ENCODE measurements at regions not wholly inside any gene's neighbourhood (a gene's known extent, or its start where the extent isn't known, plus 50 kb on each side); places are given as distances from the start of the nearest gene placed in this dataset.

DNA sequence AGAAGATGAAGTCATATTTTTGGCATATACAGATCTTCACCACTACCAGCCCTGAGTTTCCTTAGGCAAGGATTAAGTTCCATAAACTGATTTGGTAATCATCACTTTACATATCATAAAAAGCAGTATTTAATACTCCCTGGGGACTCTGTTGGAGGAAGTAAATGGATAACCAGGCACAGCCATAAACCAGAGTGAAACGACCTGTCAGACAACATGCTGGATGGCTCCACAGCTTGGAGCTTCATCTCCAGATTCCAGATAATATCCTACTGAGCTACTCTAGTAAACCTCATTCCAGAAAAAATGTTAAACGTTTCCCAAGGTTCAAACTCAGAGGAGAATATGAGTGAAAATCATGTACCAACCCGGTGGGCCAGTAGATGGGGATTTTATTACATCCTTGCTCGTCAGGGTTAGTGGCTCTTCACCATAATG, 109.2 kb downstream of the BASP1 start:
- Histone ChIP-seq H3K9me3 (ENCODE audit: low read depth) (no peaks in the 10 kb centered on the region), H3K36me3 (no peaks in the 10 kb centered on the region), H3K27me3 (no peaks in the 10 kb centered on the region), H3K4me1 (ENCODE audit: low read depth) (peaks cover 11% of the 10 kb centered on the region), H3K4me3 (no peak overlapping the region), H3K27ac (no peak overlapping the region)
- no peak for DNase-seq (ENCODE audit: low read depth in 1 of 2, low spot score in 1 of 2)
- TF ChIP-seq, protein P1, sequence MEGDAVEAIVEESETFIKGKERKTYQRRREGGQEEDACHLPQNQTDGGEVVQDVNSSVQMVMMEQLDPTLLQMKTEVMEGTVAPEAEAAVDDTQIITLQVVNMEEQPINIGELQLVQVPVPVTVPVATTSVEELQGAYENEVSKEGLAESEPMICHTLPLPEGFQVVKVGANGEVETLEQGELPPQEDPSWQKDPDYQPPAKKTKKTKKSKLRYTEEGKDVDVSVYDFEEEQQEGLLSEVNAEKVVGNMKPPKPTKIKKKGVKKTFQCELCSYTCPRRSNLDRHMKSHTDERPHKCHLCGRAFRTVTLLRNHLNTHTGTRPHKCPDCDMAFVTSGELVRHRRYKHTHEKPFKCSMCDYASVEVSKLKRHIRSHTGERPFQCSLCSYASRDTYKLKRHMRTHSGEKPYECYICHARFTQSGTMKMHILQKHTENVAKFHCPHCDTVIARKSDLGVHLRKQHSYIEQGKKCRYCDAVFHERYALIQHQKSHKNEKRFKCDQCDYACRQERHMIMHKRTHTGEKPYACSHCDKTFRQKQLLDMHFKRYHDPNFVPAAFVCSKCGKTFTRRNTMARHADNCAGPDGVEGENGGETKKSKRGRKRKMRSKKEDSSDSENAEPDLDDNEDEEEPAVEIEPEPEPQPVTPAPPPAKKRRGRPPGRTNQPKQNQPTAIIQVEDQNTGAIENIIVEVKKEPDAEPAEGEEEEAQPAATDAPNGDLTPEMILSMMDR (IDR thresholded peaks at IDR 0.05; ENCODE audit: low read depth, low read length): no peak

DNA sequence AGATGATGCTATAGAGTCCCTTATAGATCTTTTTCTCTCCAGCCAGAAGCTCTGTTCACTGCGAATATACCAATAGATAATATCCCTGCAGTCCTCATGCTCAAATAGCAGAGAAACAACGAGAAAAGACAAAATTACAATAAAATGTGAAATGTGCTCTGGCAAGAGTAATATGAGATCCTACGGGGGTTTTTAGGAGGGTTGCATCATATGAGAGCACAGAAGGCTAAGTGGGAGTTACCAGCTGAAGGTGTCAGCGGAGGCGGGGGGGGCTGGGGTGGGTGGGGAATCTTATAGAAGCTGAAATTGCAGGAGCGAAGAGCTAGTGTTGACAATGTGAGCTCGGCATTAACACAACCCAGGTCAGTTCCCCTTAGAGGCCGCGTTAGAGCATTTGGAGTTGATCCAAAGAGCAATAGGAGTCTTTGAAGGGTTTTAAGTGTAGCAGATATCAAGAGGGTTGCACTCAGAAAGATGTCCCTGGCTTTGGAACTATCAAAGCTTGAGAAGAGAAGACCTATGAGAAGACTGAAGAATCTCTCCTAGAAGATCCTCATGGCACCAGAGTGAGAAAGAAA, 109.7 kb downstream of the BASP1 start:
- peaks cover 11% of the 10 kb centered on the region for H3K4me1 ChIP-seq (ENCODE audit: low read depth)
- no peaks in the 10 kb centered on the region for H3K36me3 ChIP-seq
- TF ChIP-seq, protein P1 (IDR thresholded peaks at IDR 0.05; ENCODE audit: low read depth, low read length): no peak
- H3K4me3 ChIP-seq: no peak overlapping the region
- H3K9me3 ChIP-seq (ENCODE audit: low read depth): no peaks in the 10 kb centered on the region
- H3K27me3 ChIP-seq: no peaks in the 10 kb centered on the region
- DNase-seq (ENCODE audit: low read depth in 1 of 2, low spot score in 1 of 2): peak; percentile 34 to 83
- H3K27ac ChIP-seq: no peak overlapping the region

DNA sequence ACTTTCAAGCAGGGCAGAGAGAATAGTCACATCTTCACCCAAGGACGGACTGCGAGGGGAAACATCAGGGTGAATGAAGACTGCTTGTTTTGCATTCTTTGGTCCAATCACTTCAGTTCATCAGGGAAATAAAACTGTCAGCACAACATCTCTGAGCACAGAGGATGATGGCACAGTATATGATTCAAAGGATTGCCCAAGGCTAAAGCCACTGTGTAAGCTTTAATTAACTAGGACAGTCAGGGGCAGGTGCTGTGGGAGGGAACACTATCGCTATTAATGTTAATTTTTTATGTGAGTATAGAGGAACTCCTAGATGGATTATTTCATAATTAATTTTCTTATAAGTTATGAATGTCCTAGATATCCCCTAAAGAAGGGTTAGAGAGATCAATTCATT, 112.1 kb downstream of the BASP1 start:
- Histone ChIP-seq H3K4me3 (no peak overlapping the region), H3K27me3 (no peaks in the 10 kb centered on the region), H3K9me3 (ENCODE audit: low read depth) (no peaks in the 10 kb centered on the region), H3K4me1 (ENCODE audit: low read depth) (peaks cover 11% of the 10 kb centered on the region), H3K36me3 (no peaks in the 10 kb centered on the region), H3K27ac (no peak overlapping the region)
- DNase-seq (ENCODE audit: low read depth in 1 of 2, low spot score in 1 of 2): no peak
- TF ChIP-seq, protein P1 (IDR thresholded peaks at IDR 0.05; ENCODE audit: low read depth, low read length): no peak

DNA sequence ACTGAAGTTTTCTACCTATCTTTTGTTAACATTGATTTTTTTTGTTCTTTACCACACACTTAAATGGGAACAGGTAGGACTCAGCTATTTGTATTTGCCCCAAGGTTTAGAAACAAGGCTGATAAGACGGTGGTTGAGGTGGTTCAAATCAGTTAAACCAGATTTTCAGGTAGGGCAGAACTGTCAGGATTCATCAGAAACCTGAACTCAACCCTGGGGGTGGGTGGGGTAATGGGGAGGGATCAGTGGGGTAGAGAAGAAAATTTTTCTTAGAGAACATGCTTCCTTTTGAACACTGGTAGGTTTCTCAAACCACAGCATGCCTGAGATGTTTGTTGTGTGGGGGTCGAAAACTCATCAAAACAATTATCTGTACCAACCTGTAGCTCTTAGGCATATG, 113.0 kb downstream of the BASP1 start:
- TF ChIP-seq, protein P1 (IDR thresholded peaks at IDR 0.05; ENCODE audit: low read depth, low read length): no peak
- H3K4me3 ChIP-seq: no peak overlapping the region
- DNase-seq (ENCODE audit: low read depth in 1 of 2, low spot score in 1 of 2): no peak
- no peaks in the 10 kb centered on the region for H3K9me3 ChIP-seq (ENCODE audit: low read depth)
- no peak overlapping the region for H3K27ac ChIP-seq
- H3K36me3 ChIP-seq: no peaks in the 10 kb centered on the region
- H3K27me3 ChIP-seq: no peaks in the 10 kb centered on the region
- H3K4me1 ChIP-seq (ENCODE audit: low read depth): peaks cover 12% of the 10 kb centered on the region

DNA sequence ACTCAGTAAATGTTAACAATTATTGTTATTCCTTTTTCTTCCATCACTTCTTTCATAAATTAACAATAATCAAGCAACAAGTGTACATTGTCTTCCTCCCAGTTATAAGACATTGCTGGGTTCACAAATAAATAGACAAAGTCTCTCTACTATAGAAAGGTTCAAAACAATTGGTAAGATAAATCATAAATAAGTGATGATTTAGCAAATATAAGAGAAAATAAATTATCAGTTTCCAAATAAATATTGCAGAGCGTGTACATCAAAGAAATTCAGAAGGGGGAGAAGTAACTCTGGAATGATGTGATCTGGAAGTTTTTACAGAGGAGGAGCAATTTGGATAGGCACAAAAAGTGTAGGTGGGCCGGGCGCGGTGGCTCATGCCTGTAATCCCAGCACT, 114.2 kb downstream of the BASP1 start:
- no peaks in the 10 kb centered on the region for H3K36me3 ChIP-seq
- H3K27ac ChIP-seq: no peak overlapping the region
- H3K27me3 ChIP-seq: no peaks in the 10 kb centered on the region
- DNase-seq (ENCODE audit: low read depth in 1 of 2, low spot score in 1 of 2): no peak
- no peak overlapping the region for H3K4me3 ChIP-seq
- TF ChIP-seq, protein P1 (IDR thresholded peaks at IDR 0.05; ENCODE audit: low read depth, low read length): no peak
- no peaks in the 10 kb centered on the region for H3K9me3 ChIP-seq (ENCODE audit: low read depth)
- peaks cover 25% of the 10 kb centered on the region for H3K4me1 ChIP-seq (ENCODE audit: low read depth)

All from cardiac muscle cell (in vitro differentiated cells and primary cell).